D721Med (cell line): ENCODE measurements at regions not wholly inside any gene's neighbourhood (a gene's known extent, or its start where the extent isn't known, plus 50 kb on each side); places are given as distances from the start of the nearest gene placed in this dataset.

Experiments used
- DNase-seq: peaks from one replicate; pipeline ENCODE4 v3.0.0; 2011; ENCODE audit warnings: low spot score; ENCODE audit not compliant: insufficient read length
- FAIRE-seq: peaks from 2 replicates; lab custom pipeline; 2011; peaks lifted over from hg19 to GRCh38; lab: Jason Lieb, UNC
- CTCF ChIP-seq: IDR thresholded peaks from 2 replicates; pipeline ENCODE4 v1.5.1; 2012; ENCODE audit warnings: mild to moderate bottlenecking, control low read depth; ENCODE audit not compliant: insufficient read depth; ENCODE audit errors: missing control alignments

DNA sequence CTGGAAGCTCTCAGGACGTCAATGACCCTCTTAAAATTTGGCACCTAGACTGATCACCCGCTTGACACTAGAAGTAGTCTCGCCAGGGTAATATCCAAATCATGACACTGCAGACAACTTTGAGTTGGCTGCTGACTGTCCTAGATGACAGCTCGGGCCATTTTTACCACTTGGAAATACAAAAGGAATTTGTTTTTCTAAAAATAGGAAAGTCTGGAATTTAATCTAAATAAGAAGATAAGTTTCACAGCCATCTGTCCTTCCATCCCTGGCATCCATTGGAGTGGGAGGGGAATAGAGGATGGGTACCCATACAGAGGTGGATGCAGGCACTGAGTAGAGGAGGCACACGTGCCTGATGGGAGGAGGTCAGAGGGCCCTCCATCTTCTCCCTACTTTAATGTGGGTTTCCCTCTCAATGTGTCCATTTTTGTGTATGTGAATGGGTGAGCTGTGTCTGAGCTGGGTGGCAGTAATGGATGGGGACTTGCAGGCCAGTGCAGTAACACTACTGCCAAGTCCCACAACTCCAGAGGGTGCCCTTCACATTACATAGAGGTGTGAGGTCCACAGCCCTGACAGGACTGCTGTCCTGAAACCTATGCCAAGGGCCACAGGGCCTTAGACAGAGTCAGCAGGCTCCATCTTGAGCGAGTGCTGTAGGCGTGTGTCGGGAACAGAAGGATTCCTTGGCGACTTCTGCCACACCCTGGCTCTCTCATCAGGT, 104.8 kb upstream of the IPO9 start:
- TF ChIP-seq CTCF: no peak
- FAIRE-seq (no peak), DNase-seq (no peak)

DNA sequence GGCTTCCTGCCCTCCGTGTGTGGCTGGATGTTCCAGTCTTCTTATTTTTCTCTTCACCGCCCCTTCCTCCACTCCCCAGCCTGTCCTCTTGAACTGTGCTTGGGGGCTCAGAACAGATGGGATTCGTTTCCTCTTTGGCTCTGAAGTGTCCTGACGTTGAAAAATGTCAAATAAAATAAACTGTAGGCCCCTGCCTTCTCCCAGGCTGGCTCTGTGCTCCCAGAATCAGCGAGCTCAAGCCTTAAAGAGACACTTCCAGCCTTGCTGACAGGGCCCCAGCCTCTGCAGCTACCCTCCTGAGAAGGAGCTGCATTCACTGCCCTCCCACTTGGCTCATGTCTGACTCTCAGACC, 104.2 kb upstream of the IPO9 start:
- FAIRE-seq (no peak), DNase-seq (no peak)
- TF ChIP-seq CTCF: no peak

DNA sequence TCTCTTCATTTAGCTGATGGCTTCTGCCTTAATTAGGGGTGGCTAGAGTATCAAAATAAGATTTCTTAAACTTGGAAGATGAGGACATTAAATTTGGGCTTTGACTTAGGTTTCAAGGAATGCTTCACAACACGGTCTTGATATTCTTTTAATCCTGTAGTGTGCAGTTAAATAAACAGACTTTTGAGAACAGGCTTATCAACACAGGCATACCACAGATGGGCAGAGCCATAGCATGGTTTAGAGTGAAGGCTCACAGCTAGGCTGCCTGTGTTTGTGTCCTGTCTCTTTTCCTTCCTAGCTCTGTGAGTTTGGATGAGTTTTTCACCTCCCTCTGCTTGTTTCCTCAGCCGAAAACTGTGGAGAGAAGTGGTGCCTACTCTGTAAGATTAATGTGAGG, 102.3 kb upstream of the IPO9 start:
- no peak for TF ChIP-seq CTCF
- DNase-seq (no peak), FAIRE-seq (no peak)

DNA sequence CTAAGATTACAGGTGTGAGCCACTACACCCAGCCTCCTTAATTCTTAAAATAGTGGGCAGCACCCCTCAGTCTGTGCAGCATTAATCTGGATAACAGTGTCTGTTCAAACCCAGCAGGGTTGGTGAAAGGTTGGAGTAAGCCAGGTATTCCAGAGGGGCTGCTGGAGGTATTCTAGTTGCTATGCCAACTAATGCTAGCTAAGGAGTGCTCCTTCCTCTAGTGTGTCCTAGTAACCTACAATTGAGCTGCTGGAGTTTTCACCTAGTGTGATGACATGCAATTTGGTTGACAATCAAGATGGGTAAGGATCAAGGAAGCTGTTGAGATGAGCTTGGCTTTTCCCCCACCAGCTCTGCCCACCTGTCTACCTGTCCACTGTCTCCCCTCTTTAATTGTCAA, 100.2 kb upstream of the IPO9 start:
- no peak for TF ChIP-seq CTCF
- FAIRE-seq (no peak), DNase-seq (no peak)

GRCh38 chr1:201729973-201730608, 98.9 kb upstream of the IPO9 start:
- FAIRE-seq (no peak), DNase-seq (no peak)
- no peak for TF ChIP-seq CTCF

- FAIRE-seq (no peak), DNase-seq (no peak)
- no peak for TF ChIP-seq CTCF
Measured at GRCh38 chr1:201730611-201731010, 98.3 kb upstream of the IPO9 start.

DNA sequence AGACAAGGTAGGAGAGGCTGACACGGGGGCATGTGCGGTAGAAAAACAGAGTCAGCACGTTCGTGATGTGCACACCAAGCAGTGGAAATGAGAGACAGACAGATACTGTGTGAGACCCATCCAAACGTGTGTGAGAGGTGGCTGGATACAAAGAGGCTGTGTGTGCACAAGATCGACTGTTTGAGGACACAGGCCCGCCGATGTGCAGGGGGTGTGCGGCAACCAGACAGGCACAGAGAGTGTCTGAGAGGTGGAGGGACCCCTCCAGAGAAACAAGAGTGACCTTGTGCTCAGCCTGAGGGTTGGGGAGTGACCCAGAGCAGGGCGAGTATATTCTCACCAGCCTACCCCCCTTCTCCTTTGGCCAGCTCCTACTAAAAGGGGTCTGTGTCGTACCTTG, 97.8 kb upstream of the IPO9 start:
- FAIRE-seq (no peak), DNase-seq (no peak)
- no peak for TF ChIP-seq CTCF
